ENCODE measurements at regions not wholly inside any gene's neighbourhood (a gene's known extent, or its start where the extent isn't known, plus 50 kb on each side); places are given as distances from the start of the nearest gene placed in this dataset.

DNA sequence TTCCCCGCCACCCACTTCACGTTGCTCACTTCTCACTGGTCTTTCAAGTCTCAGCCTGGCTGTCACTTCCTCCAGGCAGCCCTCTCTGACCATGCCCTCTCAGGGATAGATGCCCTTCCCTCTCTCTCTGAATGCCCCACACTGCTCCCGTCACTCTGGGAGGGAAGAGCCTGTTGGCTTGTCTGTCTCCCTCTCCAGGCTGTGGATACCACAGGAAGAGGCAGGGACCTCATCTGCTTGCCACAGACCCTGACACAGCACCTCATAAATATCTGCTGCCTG lies 93.1 kb downstream of the OAT start:
- TF ChIP-seq, protein P1, sequence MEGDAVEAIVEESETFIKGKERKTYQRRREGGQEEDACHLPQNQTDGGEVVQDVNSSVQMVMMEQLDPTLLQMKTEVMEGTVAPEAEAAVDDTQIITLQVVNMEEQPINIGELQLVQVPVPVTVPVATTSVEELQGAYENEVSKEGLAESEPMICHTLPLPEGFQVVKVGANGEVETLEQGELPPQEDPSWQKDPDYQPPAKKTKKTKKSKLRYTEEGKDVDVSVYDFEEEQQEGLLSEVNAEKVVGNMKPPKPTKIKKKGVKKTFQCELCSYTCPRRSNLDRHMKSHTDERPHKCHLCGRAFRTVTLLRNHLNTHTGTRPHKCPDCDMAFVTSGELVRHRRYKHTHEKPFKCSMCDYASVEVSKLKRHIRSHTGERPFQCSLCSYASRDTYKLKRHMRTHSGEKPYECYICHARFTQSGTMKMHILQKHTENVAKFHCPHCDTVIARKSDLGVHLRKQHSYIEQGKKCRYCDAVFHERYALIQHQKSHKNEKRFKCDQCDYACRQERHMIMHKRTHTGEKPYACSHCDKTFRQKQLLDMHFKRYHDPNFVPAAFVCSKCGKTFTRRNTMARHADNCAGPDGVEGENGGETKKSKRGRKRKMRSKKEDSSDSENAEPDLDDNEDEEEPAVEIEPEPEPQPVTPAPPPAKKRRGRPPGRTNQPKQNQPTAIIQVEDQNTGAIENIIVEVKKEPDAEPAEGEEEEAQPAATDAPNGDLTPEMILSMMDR (IDR thresholded peaks at IDR 0.05; ENCODE audit: borderline replicate concordance, control extremely low read depth, extremely low read depth, insufficient read depth, missing control alignments): no peak
- in situ Hi-C loops (cut with MboI; ENCODE audit: low sequenced_read_pairs, unreplicated experiment): no loop called here
- DNase-seq (ENCODE audit: low spot score): no peak

DNA sequence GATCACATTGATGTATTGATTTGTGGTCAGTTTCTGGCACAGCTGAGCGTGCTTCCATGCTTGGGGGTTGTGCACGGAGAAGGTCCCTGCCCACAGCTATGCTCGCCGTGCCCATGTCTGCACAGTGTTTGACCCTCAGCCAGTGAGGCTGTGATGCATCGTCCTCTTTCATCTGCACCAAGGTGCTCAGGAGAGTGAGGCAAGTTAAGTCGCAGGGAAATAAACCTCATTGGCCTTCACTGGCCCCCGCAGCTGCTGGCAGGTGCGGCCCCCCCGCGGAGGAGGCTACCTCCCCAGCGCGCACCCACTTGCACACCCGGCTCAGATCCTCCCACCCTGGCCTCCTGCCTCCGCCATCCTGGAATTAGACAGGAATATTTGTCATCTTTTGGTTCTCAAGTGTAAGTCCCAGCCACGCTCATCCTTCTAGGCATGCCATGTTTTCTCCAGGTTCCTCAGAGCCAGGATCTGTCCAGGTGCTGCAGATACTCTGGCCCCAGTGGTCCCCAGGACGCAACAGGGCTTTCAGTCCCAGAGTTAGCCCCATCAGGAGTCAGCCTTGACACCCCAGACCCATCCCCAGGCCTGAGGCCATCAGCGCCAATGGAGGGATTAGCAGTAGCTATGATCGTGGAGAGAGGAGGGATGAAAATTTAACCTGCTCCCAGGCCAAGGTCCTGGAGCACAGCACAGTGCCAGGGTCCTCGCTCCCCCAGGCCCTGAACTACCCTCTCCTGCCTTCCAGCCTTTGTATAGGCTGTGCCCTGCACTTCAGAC lies 93.7 kb downstream of the OAT start:
- TF ChIP-seq, protein P1 (IDR thresholded peaks at IDR 0.05; ENCODE audit: borderline replicate concordance, control extremely low read depth, extremely low read depth, insufficient read depth, missing control alignments): no peak
- no peak for DNase-seq (ENCODE audit: low spot score)
- in situ Hi-C loops (cut with MboI; ENCODE audit: low sequenced_read_pairs, unreplicated experiment): no loop called here

DNA sequence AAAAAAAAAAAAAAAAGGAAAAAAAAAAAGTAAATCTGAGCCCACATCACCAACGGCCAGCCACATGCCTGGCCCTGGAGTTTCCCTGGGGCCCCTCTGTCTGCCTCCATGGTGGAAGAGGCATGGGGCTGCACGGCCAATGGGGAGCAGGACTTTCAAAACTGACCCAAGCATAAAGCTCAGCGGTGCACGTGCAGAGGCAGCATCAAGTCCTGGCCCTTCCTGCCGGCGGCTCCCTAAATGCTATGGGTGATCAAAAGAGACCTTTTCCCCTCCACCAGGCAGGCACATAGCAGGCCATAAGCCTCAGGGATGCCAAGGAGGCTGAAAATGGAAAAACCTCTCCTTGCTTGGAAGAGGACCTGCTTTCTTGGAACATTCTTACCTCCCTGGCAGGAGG lies 94.3 kb downstream of the OAT start:
- TF ChIP-seq, protein P1 (IDR thresholded peaks at IDR 0.05; ENCODE audit: borderline replicate concordance, control extremely low read depth, extremely low read depth, insufficient read depth, missing control alignments): no peak
- no peak for DNase-seq (ENCODE audit: low spot score)

DNA sequence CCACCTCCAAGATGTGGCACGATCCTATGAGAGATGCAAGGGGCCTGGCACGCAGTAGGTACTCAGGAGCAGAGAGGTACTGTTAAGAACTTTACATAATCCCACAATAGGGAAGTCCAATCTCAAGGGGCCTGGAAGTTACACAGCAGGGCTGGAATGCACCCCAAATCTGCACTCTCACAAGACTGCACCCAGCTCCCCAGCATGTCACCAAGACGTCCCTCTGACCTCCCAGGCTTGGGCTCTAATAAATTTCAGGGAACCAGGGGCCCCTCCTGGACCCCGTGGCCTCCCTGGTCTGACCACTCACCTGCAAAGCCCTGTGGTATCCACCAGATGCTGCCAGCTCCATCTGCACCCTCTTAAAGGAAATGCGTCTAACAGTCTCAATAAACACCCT lies 94.9 kb downstream of the OAT start:
- in situ Hi-C loops (cut with MboI; ENCODE audit: low sequenced_read_pairs, unreplicated experiment): no loop called here
- TF ChIP-seq, protein P1 (IDR thresholded peaks at IDR 0.05; ENCODE audit: borderline replicate concordance, control extremely low read depth, extremely low read depth, insufficient read depth, missing control alignments): no peak
- DNase-seq (ENCODE audit: low spot score): no peak

More for the DNA sequence above, 94.3 kb downstream of the OAT start:
- in situ Hi-C loops (cut with MboI; ENCODE audit: low sequenced_read_pairs, unreplicated experiment): no loop called here

DNA sequence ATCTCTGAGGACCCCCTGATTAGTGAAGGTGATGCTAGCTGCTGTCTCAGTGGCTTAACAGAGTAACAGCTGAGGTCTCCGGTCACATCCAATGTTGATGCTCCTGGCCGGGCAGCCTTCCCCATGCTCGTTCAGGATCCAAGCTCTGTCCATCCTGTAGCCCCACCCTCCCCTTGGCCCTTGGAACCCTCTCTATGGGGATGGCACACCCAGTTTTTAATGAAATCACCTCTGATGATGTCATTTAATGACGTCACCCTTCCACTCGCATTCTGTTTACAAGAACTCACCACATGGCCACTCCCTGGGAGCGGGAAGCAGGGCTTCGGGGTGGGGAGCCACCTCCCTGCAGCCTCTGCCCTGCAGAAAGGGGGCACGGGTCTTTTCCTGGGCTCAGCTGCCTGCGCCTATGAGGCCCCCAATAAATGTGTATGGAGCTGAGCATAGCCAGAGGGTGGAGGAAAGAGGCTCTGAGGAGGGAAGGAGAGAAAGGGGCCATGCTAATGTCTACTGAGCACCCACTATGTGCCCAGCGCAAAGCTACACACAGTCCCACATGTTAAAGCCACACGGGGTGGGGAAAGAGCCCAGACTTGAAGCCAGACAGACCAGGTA lies 95.5 kb downstream of the OAT start:
- no peak for DNase-seq (ENCODE audit: low spot score)

DNA sequence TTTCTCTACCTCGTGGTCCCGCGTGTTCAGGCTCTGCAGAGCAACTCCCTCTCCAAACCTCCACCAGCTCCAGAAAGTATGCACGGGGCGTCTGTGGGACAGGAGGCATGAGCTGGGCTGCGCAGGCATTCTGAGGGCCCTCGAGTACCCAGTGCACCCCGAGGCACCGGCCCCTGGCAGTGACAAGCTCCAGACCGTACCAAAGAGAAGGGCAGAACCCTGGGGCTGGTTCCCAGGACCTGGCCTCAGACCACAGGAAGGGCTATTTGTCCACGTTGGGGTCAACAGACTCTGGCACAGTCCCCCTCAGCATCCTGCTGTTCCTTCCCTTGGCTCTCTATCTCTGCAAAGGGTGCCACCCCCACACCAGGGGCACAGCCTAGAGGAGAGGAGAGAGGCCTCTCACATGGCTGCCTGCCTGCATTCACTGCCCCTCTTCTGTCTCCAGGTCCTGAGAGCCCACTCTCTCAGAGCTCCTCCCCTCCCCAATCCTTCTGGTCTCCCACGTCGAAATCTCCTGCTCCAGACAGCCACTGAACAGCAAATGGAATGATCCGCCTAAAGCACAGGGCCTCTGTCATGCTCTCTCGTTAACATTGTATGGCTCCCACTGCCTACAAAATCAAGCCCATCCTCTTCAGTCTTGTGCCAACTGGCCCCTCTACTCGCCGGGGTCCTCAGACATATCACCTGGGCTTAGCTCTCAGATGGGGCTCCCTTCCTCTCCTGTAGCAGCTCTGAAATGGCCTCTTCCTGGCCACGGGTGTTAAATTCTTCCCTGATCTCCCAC lies 96.3 kb downstream of the OAT start:
- DNase-seq (ENCODE audit: low spot score): no peak
- TF ChIP-seq, protein P1 (IDR thresholded peaks at IDR 0.05; ENCODE audit: borderline replicate concordance, control extremely low read depth, extremely low read depth, insufficient read depth, missing control alignments): no peak
- in situ Hi-C loops (cut with MboI; ENCODE audit: low sequenced_read_pairs, unreplicated experiment): no loop called here

More for the DNA sequence above, 95.5 kb downstream of the OAT start:
- in situ Hi-C loops (cut with MboI; ENCODE audit: low sequenced_read_pairs, unreplicated experiment): no loop called here
- TF ChIP-seq, protein P1 (IDR thresholded peaks at IDR 0.05; ENCODE audit: borderline replicate concordance, control extremely low read depth, extremely low read depth, insufficient read depth, missing control alignments): no peak

Data from GM13976 (cell line).